ENCODE measurements at regions not wholly inside any gene's neighbourhood (a gene's known extent, or its start where the extent isn't known, plus 50 kb on each side); places are given as distances from the start of the nearest gene placed in this dataset.

- TF ChIP-seq L3MBTL2 (conservative IDR thresholded peaks at IDR 0.05), result no peak
- no peak for TF ChIP-seq SP1 (IDR thresholded peaks at IDR 0.05)
- no peak for TF ChIP-seq FOXM1 (IDR thresholded peaks at IDR 0.05; ENCODE audit: borderline replicate concordance)
- TF ChIP-seq SUZ12 (IDR thresholded peaks at IDR 0.05), result no peak
- TF ChIP-seq ZNF384 (IDR thresholded peaks at IDR 0.05), result no peak
- TF ChIP-seq HDGF (IDR thresholded peaks at IDR 0.05; ENCODE audit: borderline replicate concordance), result no peak
- TF ChIP-seq ARNT (IDR thresholded peaks at IDR 0.05), result no peak
- no peak for TF ChIP-seq CTBP1 (IDR thresholded peaks at IDR 0.05; ENCODE audit: borderline replicate concordance)
- no peak for TF ChIP-seq FOXA1 (IDR thresholded peaks at IDR 0.05)
- TF ChIP-seq NFRKB (IDR thresholded peaks at IDR 0.05), result no peak
- no peak for TF ChIP-seq LEF1 (IDR thresholded peaks at IDR 0.05; ENCODE audit: borderline replicate concordance)
These were observed 122.5 kb upstream of the GNAO1 start for GRCh38 chr16:56068816-56069215.

Measured in HEK293T (cell line).